ENCODE measurements at regions not wholly inside any gene's neighbourhood (a gene's known extent, or its start where the extent isn't known, plus 50 kb on each side); places are given as distances from the start of the nearest gene placed in this dataset.
"Not testable (repeated sequence)": the region's sequence is repeated elsewhere in the genome, so short reads cannot be mapped to it uniquely, and the experiment has no call there.

GRCh38 chr15:92831655-92832328 lies 68.3 kb upstream of the CHD2 start:
- Mint-ChIP-seq H3K27me3 (ENCODE audit: low read depth in 3 of 3) (peaks cover 0 to 2% (median 0%) of the 10 kb centered on the region in 3 donors), H3K4me1 (peaks cover 30 to 34% of the 10 kb centered on the region in 2 donors), H3K36me3 (no peaks in the 10 kb centered on the region), H3K4me3 (peak overlapping the region; percentile 75 to 86 (median 77)), H3K27ac (peak overlapping the region; percentile 91 to 98 (median 94)), H3K9me3 (no peaks in the 10 kb centered on the region)
- peak; percentile 70 to 79 (median 74) for DNase-seq

GRCh38 chr15:92833106-92833433 lies 67.1 kb upstream of the CHD2 start:
- no peak for DNase-seq
- peaks cover 30 to 34% of the 10 kb centered on the region in 2 donors for H3K4me1 Mint-ChIP-seq
- no peak overlapping the region for H3K4me3 Mint-ChIP-seq
- peaks cover 0 to 2% (median 1%) of the 10 kb centered on the region in 3 donors for H3K27me3 Mint-ChIP-seq (ENCODE audit: low read depth in 3 of 3)
- H3K27ac Mint-ChIP-seq = peak overlapping the region; percentile 34 to 98 (median 92)
- no peaks in the 10 kb centered on the region for H3K36me3 Mint-ChIP-seq
- no peaks in the 10 kb centered on the region for H3K9me3 Mint-ChIP-seq

- no peaks in the 10 kb centered on the region for H3K9me3 Mint-ChIP-seq
These were observed 66.4 kb upstream of the CHD2 start for GRCh38 chr15:92833493-92834271.

GRCh38 chr15:92839696-92840095 lies 60.4 kb upstream of the CHD2 start:
- H3K4me3 Mint-ChIP-seq = no peak overlapping the region
- peaks cover 1 to 2% of the 10 kb centered on the region in 2 donors for H3K4me1 Mint-ChIP-seq
- DNase-seq = no peak

More at GRCh38 chr15:92833493-92834271, 66.4 kb upstream of the CHD2 start:
- DNase-seq = no peak
- Mint-ChIP-seq H3K27ac (peak overlapping the region; percentile 44 to 98 (median 86)), H3K4me3 (peak overlapping the region in 1 of 5 donors; percentile 18), H3K27me3 (ENCODE audit: low read depth in 3 of 3) (peaks cover 0 to 2% (median 1%) of the 10 kb centered on the region in 3 donors), H3K4me1 (peaks cover 30 to 34% of the 10 kb centered on the region in 2 donors), H3K36me3 (no peaks in the 10 kb centered on the region)

GRCh38 chr15:92840149-92840548 lies 60.0 kb upstream of the CHD2 start:
- peaks cover 6 to 7% of the 10 kb centered on the region in 2 donors for H3K4me1 Mint-ChIP-seq
- no peak for DNase-seq
- no peak overlapping the region for H3K4me3 Mint-ChIP-seq
- peaks cover 0 to 5% (median 0%) of the 10 kb centered on the region in 3 donors for H3K36me3 Mint-ChIP-seq
- H3K9me3 Mint-ChIP-seq = no peaks in the 10 kb centered on the region
- H3K27me3 Mint-ChIP-seq (ENCODE audit: low read depth in 3 of 3) = peaks cover 0 to 1% (median 0%) of the 10 kb centered on the region in 3 donors
- no peak overlapping the region for H3K27ac Mint-ChIP-seq

More at GRCh38 chr15:92839696-92840095, 60.4 kb upstream of the CHD2 start:
- Mint-ChIP-seq H3K9me3 (no peaks in the 10 kb centered on the region), H3K36me3 (peaks cover 0 to under 1% (median 0%) of the 10 kb centered on the region in 3 donors), H3K27me3 (ENCODE audit: low read depth in 3 of 3) (peaks cover 0 to 1% (median 0%) of the 10 kb centered on the region in 3 donors), H3K27ac (no peak overlapping the region)

- DNase-seq = no peak
- Mint-ChIP-seq H3K27me3 (ENCODE audit: low read depth in 3 of 3) (no peaks in the 10 kb centered on the region), H3K4me1 (peaks cover 15 to 21% of the 10 kb centered on the region in 2 donors), H3K36me3 (peaks cover 0 to 7% (median 0%) of the 10 kb centered on the region in 3 donors), H3K9me3 (no peaks in the 10 kb centered on the region), H3K27ac (no peak overlapping the region), H3K4me3 (no peak overlapping the region)
These were observed 56.8 kb upstream of the CHD2 start for GRCh38 chr15:92843326-92843725.

GRCh38 chr15:92843814-92844213 lies 56.3 kb upstream of the CHD2 start:
- Mint-ChIP-seq H3K9me3 (no peaks in the 10 kb centered on the region), H3K27me3 (ENCODE audit: low read depth in 3 of 3) (no peaks in the 10 kb centered on the region), H3K27ac (no peak overlapping the region), H3K4me3 (no peak overlapping the region), H3K36me3 (peaks cover 0 to 7% (median 0%) of the 10 kb centered on the region in 3 donors), H3K4me1 (peaks cover 20 to 26% of the 10 kb centered on the region in 2 donors)
- no peak for DNase-seq

GRCh38 chr15:92845126-92845508 lies 55.0 kb upstream of the CHD2 start:
- peak overlapping the region; percentile 74 to 96 (median 88) for H3K27ac Mint-ChIP-seq
- peaks cover 0 to 2% (median 0%) of the 10 kb centered on the region in 3 donors for H3K27me3 Mint-ChIP-seq (ENCODE audit: low read depth in 3 of 3)
- peak overlapping the region in 4 of 5 donors; percentile 20 to 59 (median 51) for H3K4me3 Mint-ChIP-seq
- peak in 2 of 3 donors; percentile 4 to 11 for DNase-seq
- peaks cover 0 to 7% (median 0%) of the 10 kb centered on the region in 3 donors for H3K36me3 Mint-ChIP-seq
- H3K9me3 Mint-ChIP-seq = no peaks in the 10 kb centered on the region
- H3K4me1 Mint-ChIP-seq = peaks cover 30 to 37% of the 10 kb centered on the region in 2 donors

GRCh38 chr15:92846741-92847140 lies 53.4 kb upstream of the CHD2 start:
- Mint-ChIP-seq H3K27me3 (ENCODE audit: low read depth in 3 of 3) (peaks cover 0 to 2% (median 0%) of the 10 kb centered on the region in 3 donors), H3K4me1 (peaks cover 30 to 40% of the 10 kb centered on the region in 2 donors), H3K9me3 (no peaks in the 10 kb centered on the region), H3K36me3 (peaks cover 0 to 7% (median 0%) of the 10 kb centered on the region in 3 donors), H3K4me3 (no peak overlapping the region), H3K27ac (no peak overlapping the region)
- DNase-seq = no peak

- no peak for DNase-seq
- Mint-ChIP-seq H3K27me3 (ENCODE audit: low read depth in 3 of 3) (peaks cover 0 to 2% (median 0%) of the 10 kb centered on the region in 3 donors), H3K4me3 (no peak overlapping the region), H3K27ac (no peak overlapping the region), H3K9me3 (no peaks in the 10 kb centered on the region), H3K36me3 (peaks cover 0 to 7% (median 0%) of the 10 kb centered on the region in 3 donors), H3K4me1 (peaks cover 30 to 40% of the 10 kb centered on the region in 2 donors)
These were observed 52.3 kb upstream of the CHD2 start for GRCh38 chr15:92847841-92848240.

GRCh38 chr15:92848464-92848851 lies 51.7 kb upstream of the CHD2 start:
- peaks cover 0 to 2% (median under 1%) of the 10 kb centered on the region in 3 donors for H3K27me3 Mint-ChIP-seq (ENCODE audit: low read depth in 3 of 3)
- no peak for DNase-seq
- peaks cover 0 to 2% (median 0%) of the 10 kb centered on the region in 6 donors for H3K9me3 Mint-ChIP-seq
- H3K4me3 Mint-ChIP-seq = no peak overlapping the region
- peaks cover 30 to 40% of the 10 kb centered on the region in 2 donors for H3K4me1 Mint-ChIP-seq
- peaks cover 0 to 7% (median 0%) of the 10 kb centered on the region in 3 donors for H3K36me3 Mint-ChIP-seq
- peak overlapping the region in 2 of 6 donors; percentile 45 to 46 for H3K27ac Mint-ChIP-seq

- Mint-ChIP-seq H3K27me3 (ENCODE audit: low read depth in 3 of 3) (peaks cover 0 to 2% (median 2%) of the 10 kb centered on the region in 3 donors), H3K4me1 (peaks cover 30 to 40% of the 10 kb centered on the region in 2 donors), H3K27ac (peak overlapping the region; percentile 45 to 84 (median 62)), H3K36me3 (peaks cover 0 to 7% (median 0%) of the 10 kb centered on the region in 3 donors), H3K4me3 (peak overlapping the region; percentile 13 to 42 (median 36)), H3K9me3 (peaks cover 0 to 4% (median 0%) of the 10 kb centered on the region in 6 donors)
- peak in 2 of 3 donors; percentile 49 to 57 for DNase-seq
These were observed 51.1 kb upstream of the CHD2 start for GRCh38 chr15:92848852-92849598.

- not testable (repeated sequence) for H3K36me3 Mint-ChIP-seq; H3K27me3 Mint-ChIP-seq (ENCODE audit: low read depth in 3 of 3); H3K9me3 Mint-ChIP-seq
- peak overlapping the region in 2 of 5 donors; percentile 7 to 13 for H3K4me3 Mint-ChIP-seq
- peaks cover 23 to 34% of the 10 kb centered on the region in 2 donors for H3K4me1 Mint-ChIP-seq
- peak overlapping the region in 3 of 6 donors; percentile 12 to 39 (median 26) for H3K27ac Mint-ChIP-seq
- peak in 2 of 3 donors; percentile 4 to 6 for DNase-seq
These were observed 49.9 kb upstream of the CHD2 start for GRCh38 chr15:92850218-92850617.
